OCI-LY7 (cell line): ENCODE measurements at regions not wholly inside any gene's neighbourhood (a gene's known extent, or its start where the extent isn't known, plus 50 kb on each side); places are given as distances from the start of the nearest gene placed in this dataset.

Source experiments
- BruUV-seq: library from RNA; stranded (reverse); fragments of 400-500 nt; replicated peaks from 2 replicates; lab custom pipeline; 2021; lab: Mats Ljungman, UMichigan
- CTCF ChIA-PET: fragments of 300-600 bp; sonication (Branson Sonifier 250); formaldehyde crosslinking; loops from one replicate; lab custom pipeline; 2022; ENCODE audit warnings: antibody characterized with exemption; ENCODE audit not compliant: unreplicated experiment; lab: Charles Lee
- POLR2A ChIA-PET: fragments of 300-600 bp; sonication (Branson Sonifier 250); formaldehyde crosslinking; loops from one replicate; lab custom pipeline; 2022; ENCODE audit warnings: antibody characterized with exemption; lab: Charles Lee
- DNase-seq: peaks from one replicate; pipeline ENCODE4 v3.0.0-alpha.2; 2015; ENCODE audit warnings: low spot score
- H2AFZ ChIP-seq: fragments of 200-600 bp; sonication (generic), shearing (Covaris generic); 2 replicates; pipeline ENCODE4 v1.6.1; 2014; ENCODE audit warnings: mild to moderate bottlenecking, antibody characterized with exemption, low read length, moderate library complexity
- H3K27ac ChIP-seq: fragments of 200-600 bp; sonication (generic); 2 replicates; pipeline ENCODE4 v1.5.1; 2014; ENCODE audit warnings: mixed run types, low read depth, mild to moderate bottlenecking, moderate library complexity, low read length, inconsistent platforms; ENCODE audit not compliant: poor library complexity, severe bottlenecking
- H3K36me3 ChIP-seq: fragments of 200-600 bp; sonication (generic); 2 replicates; pipeline ENCODE4 v1.6.1; 2014; ENCODE audit warnings: mild to moderate bottlenecking, antibody characterized with exemption, low read length, moderate library complexity, mixed read lengths; ENCODE audit not compliant: insufficient read depth
- H3K4me1 ChIP-seq: fragments of 200-600 bp; sonication (generic); 2 replicates; pipeline ENCODE4 v1.5.1; 2014; ENCODE audit warnings: mild to moderate bottlenecking, low read length; ENCODE audit not compliant: insufficient read depth, poor library complexity, severe bottlenecking
- H3K4me2 ChIP-seq: fragments of 200-600 bp; sonication (generic); 2 replicates; pipeline ENCODE4 v1.6.1; 2014; ENCODE audit warnings: mild to moderate bottlenecking, low read length
- H3K4me3 ChIP-seq: fragments of 200-600 bp; sonication (generic); 2 replicates; pipeline ENCODE4 v1.5.1; 2014; ENCODE audit warnings: mild to moderate bottlenecking, low read depth, low read length; ENCODE audit not compliant: poor library complexity, severe bottlenecking
- H3K79me2 ChIP-seq: fragments of 200-600 bp; sonication (generic); 2 replicates; pipeline ENCODE4 v1.6.1; 2016; ENCODE audit warnings: low read depth, mild to moderate bottlenecking, low read length, moderate library complexity, mixed read lengths; ENCODE audit not compliant: insufficient read depth
- H3K9me2 ChIP-seq: fragments of 200-600 bp; sonication (generic); 2 replicates; pipeline ENCODE4 v1.6.1; 2016; ENCODE audit warnings: mild to moderate bottlenecking, low read length, mixed read lengths; ENCODE audit not compliant: insufficient read depth
- H3K9me3 ChIP-seq: fragments of 200-600 bp; sonication (generic); 2 replicates; pipeline ENCODE4 v1.6.1; 2014; ENCODE audit warnings: mild to moderate bottlenecking, mixed run types, low read length, mixed read lengths
- H4K20me1 ChIP-seq: fragments of 200-600 bp; sonication (generic); 2 replicates; pipeline ENCODE4 v1.6.1; 2014; ENCODE audit warnings: mild to moderate bottlenecking, antibody characterized with exemption, low read length, moderate library complexity, mixed read lengths; ENCODE audit not compliant: insufficient read depth
- EZH2phosphoT487 ChIP-seq: fragments of 200-600 bp; sonication (generic); IDR thresholded peaks from 2 replicates; pipeline ENCODE4 v1.6.1; 2018; ENCODE audit warnings: low read depth, borderline replicate concordance, mild to moderate bottlenecking, mixed run types, antibody characterized with exemption, low read length, moderate library complexity, mixed read lengths
- intact Hi-C: fragments of 100-400 bp; cut with micrococcal nuclease; formaldehyde crosslinking; loops from one replicate; pipeline ENCODE4 v1.10.0; 2022; ENCODE audit not compliant: unreplicated experiment
- TF ChIP-seq, protein P1 (sequence below): fragments of 200-600 bp; sonication (generic); conservative IDR thresholded peaks from 2 replicates; pipeline ENCODE4 v1.5.1; 2014; ENCODE audit warnings: mild to moderate bottlenecking, antibody characterized with exemption, low read length, moderate library complexity, mixed read lengths

DNA sequence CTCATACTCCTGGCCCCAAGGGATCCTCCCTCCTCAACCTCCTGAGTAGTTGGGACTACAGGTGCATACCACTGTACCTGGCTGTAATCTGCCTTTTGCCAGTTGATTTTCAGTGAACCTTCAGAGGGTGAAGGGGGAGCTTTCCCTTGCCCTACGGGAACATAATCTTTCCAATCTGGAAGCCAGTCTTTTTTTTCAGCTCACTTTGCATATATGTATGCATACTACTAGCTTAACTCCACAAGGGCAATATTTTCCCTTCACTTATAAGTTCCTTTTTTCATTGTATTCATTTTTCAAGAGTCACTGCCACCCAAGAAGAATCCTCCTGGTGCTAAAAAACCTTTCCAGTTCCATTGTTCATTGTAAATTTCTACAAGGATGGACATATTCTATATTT lies 53.4 kb upstream of the GCM1 start:
- CTCF ChIA-PET = no interaction called here
- no TSS peak for BruUV-seq
- no peaks in the 10 kb centered on the region for H4K20me1 ChIP-seq
- H3K9me3 ChIP-seq = no peaks in the 10 kb centered on the region
- H3K4me2 ChIP-seq = no peak overlapping the region
- intact Hi-C loops = no loop called here
- no peak for DNase-seq
- H3K36me3 ChIP-seq = no peaks in the 10 kb centered on the region
- POLR2A ChIA-PET = interaction anchor here (1.1 kb wide), 1 partner anchor 14 kb away, joined by 8 read pairs; no protein-coding TSS in a partner anchor
- no peaks in the 10 kb centered on the region for H3K9me2 ChIP-seq
- H3K79me2 ChIP-seq = no peaks in the 10 kb centered on the region
- H2AFZ ChIP-seq = no peak overlapping the region
- no peak overlapping the region for H3K27ac ChIP-seq
- H3K4me3 ChIP-seq = no peak overlapping the region
- TF ChIP-seq EZH2phosphoT487 = no peak
- TF ChIP-seq, protein P1, sequence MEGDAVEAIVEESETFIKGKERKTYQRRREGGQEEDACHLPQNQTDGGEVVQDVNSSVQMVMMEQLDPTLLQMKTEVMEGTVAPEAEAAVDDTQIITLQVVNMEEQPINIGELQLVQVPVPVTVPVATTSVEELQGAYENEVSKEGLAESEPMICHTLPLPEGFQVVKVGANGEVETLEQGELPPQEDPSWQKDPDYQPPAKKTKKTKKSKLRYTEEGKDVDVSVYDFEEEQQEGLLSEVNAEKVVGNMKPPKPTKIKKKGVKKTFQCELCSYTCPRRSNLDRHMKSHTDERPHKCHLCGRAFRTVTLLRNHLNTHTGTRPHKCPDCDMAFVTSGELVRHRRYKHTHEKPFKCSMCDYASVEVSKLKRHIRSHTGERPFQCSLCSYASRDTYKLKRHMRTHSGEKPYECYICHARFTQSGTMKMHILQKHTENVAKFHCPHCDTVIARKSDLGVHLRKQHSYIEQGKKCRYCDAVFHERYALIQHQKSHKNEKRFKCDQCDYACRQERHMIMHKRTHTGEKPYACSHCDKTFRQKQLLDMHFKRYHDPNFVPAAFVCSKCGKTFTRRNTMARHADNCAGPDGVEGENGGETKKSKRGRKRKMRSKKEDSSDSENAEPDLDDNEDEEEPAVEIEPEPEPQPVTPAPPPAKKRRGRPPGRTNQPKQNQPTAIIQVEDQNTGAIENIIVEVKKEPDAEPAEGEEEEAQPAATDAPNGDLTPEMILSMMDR = no peak
- H3K4me1 ChIP-seq = peaks cover 35% of the 10 kb centered on the region

DNA sequence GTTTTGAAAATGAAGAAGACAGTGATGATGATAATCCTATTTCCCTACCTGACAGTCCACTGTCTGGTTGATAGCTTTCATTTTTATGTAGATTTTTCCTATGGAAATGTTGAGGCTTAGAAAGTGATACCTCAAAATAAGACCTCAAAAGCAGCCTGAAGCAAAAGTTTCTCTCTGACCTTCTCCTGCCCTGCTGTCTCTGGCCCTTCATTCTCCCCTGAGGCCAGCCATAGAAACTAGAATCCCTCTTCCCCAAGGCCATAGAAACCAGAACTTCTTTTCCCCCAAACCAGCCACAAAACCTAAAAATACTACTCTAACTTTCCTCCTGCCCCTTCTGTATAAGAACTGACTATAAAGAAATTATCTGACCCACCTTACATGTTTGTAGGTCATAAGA lies 52.6 kb upstream of the GCM1 start:
- DNase-seq = no peak
- intact Hi-C loops = no loop called here
- Histone ChIP-seq H3K4me2 (no peak overlapping the region), H3K4me3 (no peak overlapping the region), H3K27ac (no peak overlapping the region), H4K20me1 (no peaks in the 10 kb centered on the region), H3K4me1 (peaks cover 35% of the 10 kb centered on the region), H3K9me2 (no peaks in the 10 kb centered on the region), H3K79me2 (no peaks in the 10 kb centered on the region), H3K36me3 (no peaks in the 10 kb centered on the region), H2AFZ (no peak overlapping the region), H3K9me3 (no peaks in the 10 kb centered on the region)
- ChIA-PET POLR2A (interaction anchor here (0.6 kb wide), 1 partner anchor 129 kb away, joined by 4 read pairs; no protein-coding TSS in a partner anchor), CTCF (no interaction called here)
- TF ChIP-seq EZH2phosphoT487 = no peak
- TF ChIP-seq, protein P1 = no peak
- no TSS peak for BruUV-seq

DNA sequence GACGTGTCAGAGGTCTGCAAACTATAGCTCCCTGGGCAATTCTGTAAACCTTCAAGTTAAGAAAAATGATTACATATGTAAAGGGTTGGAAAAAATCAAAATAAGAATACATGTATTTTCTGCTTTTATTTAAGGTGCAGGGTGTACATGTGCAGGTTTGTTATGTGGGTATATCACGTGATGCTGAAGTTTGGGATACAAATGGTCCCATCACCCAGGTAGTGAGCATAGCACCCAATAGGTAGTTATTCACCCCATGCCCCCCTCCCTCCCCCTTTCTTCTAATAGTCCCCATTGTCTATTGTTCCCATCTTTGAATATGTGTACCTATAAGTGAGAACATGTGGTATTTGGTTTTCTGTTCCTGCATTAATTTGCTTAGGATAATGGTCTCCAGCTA lies 51.1 kb upstream of the GCM1 start:
- Histone ChIP-seq H3K4me1 (peaks cover 35% of the 10 kb centered on the region), H3K9me2 (no peaks in the 10 kb centered on the region), H3K27ac (peak overlapping the region; percentile 61), H2AFZ (peak overlapping the region; percentile 70; the same call in 1 of the 2 replicates), H3K79me2 (no peaks in the 10 kb centered on the region), H3K9me3 (no peaks in the 10 kb centered on the region), H3K4me3 (peak overlapping the region; percentile 9), H4K20me1 (no peaks in the 10 kb centered on the region), H3K4me2 (peak overlapping the region; percentile 58), H3K36me3 (no peaks in the 10 kb centered on the region)
- TF ChIP-seq, protein P1 = no peak
- TF ChIP-seq EZH2phosphoT487 = no peak
- intact Hi-C loops = no loop called here
- BruUV-seq = no TSS peak
- POLR2A ChIA-PET = interaction anchor here (0.8 to 1.2 kb wide), 3 partner anchors 10 to 109 kb away, joined by 3 to 4 read pairs (median 3); no protein-coding TSS in a partner anchor
- no peak for DNase-seq
- CTCF ChIA-PET = interaction anchor here (0.6 kb wide), 1 partner anchor 176 kb away, joined by 3 read pairs; no protein-coding TSS in a partner anchor
